Inflammatory macrophage treated with lipopolysaccharide for 1 hour (primary cell): ENCODE measurements at regions not wholly inside any gene's neighbourhood (a gene's known extent, or its start where the extent isn't known, plus 50 kb on each side); places are given as distances from the start of the nearest gene placed in this dataset.

Experiments used
- DNase-seq, 2 donors: peaks; one replicate each; pipeline ENCODE4 v3.0.0-alpha.2; 2020 to 2022

- no peak for DNase-seq
Measured at GRCh38 chr5:92912283-92912682, 668.7 kb downstream of the NR2F1-AS1 start.

GRCh38 chr5:92911851-92912250 lies 669.2 kb downstream of the NR2F1-AS1 start:
- no peak for DNase-seq

GRCh38 chr5:92911293-92911692 lies 669.7 kb downstream of the NR2F1-AS1 start:
- DNase-seq, result no peak

- no peak for DNase-seq
Measured at GRCh38 chr5:92909602-92909962, 671.4 kb downstream of the NR2F1-AS1 start.

- no peak for DNase-seq
Measured at GRCh38 chr5:92908952-92909601, 671.9 kb downstream of the NR2F1-AS1 start.

- DNase-seq, result no peak
Measured at GRCh38 chr5:92907938-92908606, 672.9 kb downstream of the NR2F1-AS1 start.

- DNase-seq, result no peak
Measured at GRCh38 chr5:92906798-92907376, 674.1 kb downstream of the NR2F1-AS1 start.

- no peak for DNase-seq
Measured at GRCh38 chr5:92904021-92904420, 677.0 kb downstream of the NR2F1-AS1 start.

- no peak for DNase-seq
Measured at GRCh38 chr5:92899611-92900010, 681.4 kb downstream of the NR2F1-AS1 start.

GRCh38 chr5:92896722-92897121 lies 684.3 kb downstream of the NR2F1-AS1 start:
- DNase-seq, result no peak

GRCh38 chr5:92890841-92891244 lies 690.2 kb downstream of the NR2F1-AS1 start:
- no peak for DNase-seq

GRCh38 chr5:92889140-92889539 lies 691.9 kb downstream of the NR2F1-AS1 start:
- no peak for DNase-seq

GRCh38 chr5:92887254-92887653 lies 693.8 kb downstream of the NR2F1-AS1 start:
- no peak for DNase-seq

- no peak for DNase-seq
Measured at GRCh38 chr5:92886751-92887150, 694.3 kb downstream of the NR2F1-AS1 start.

- DNase-seq, result no peak
Measured at GRCh38 chr5:92885950-92886349, 695.1 kb downstream of the NR2F1-AS1 start.

GRCh38 chr5:92884469-92884868 lies 696.5 kb downstream of the NR2F1-AS1 start:
- DNase-seq, result no peak

GRCh38 chr5:92879806-92880543 lies 701.0 kb downstream of the NR2F1-AS1 start:
- DNase-seq, result no peak

GRCh38 chr5:92874790-92875189 lies 706.2 kb downstream of the NR2F1-AS1 start:
- no peak for DNase-seq

- DNase-seq, result no peak
Measured at GRCh38 chr5:92868442-92868841, 712.6 kb downstream of the NR2F1-AS1 start.

- DNase-seq, result no peak
Measured at GRCh38 chr5:92864591-92864990, 716.4 kb downstream of the NR2F1-AS1 start.

GRCh38 chr5:92863666-92864065 lies 717.4 kb downstream of the NR2F1-AS1 start:
- no peak for DNase-seq

GRCh38 chr5:92861531-92862285 lies 719.3 kb downstream of the NR2F1-AS1 start:
- no peak for DNase-seq

- DNase-seq, result no peak
Measured at GRCh38 chr5:92860061-92860460, 721.0 kb downstream of the NR2F1-AS1 start.
